A673 (cell line): ENCODE measurements at regions not wholly inside any gene's neighbourhood (a gene's known extent, or its start where the extent isn't known, plus 50 kb on each side); places are given as distances from the start of the nearest gene placed in this dataset.
A peak's percentile ranks its signal among the peaks of the same experiment; 100 is the strongest.

ENCODE experiments used
- BruUV-seq: library from RNA; stranded (reverse); fragments of 400-500 nt; replicated peaks from 2 replicates; lab custom pipeline; 2021; lab: Mats Ljungman, UMichigan
- CTCF ChIA-PET: fragments of 300-600 bp; sonication (Branson Sonifier 250); formaldehyde crosslinking; loops from one replicate; lab custom pipeline; 2022; ENCODE audit warnings: antibody characterized with exemption; lab: Charles Lee
- POLR2A ChIA-PET: fragments of 300-600 bp; sonication (Branson Sonifier 250); formaldehyde crosslinking; loops from one replicate; lab custom pipeline; 2022; ENCODE audit warnings: antibody characterized with exemption; ENCODE audit not compliant: low non-redundant PET; lab: Charles Lee
- DNase-seq: peaks from one replicate; pipeline ENCODE4 v3.0.0-alpha.2; 2015; ENCODE audit warnings: low spot score
- H3K27ac ChIP-seq: fragments of 200-600 bp; sonication (generic); 2 replicates; pipeline ENCODE4 v1.5.1; 2016; ENCODE audit warnings: mixed run types, low read depth, mild to moderate bottlenecking, mixed read lengths, antibody characterized with exemption, low read length; ENCODE audit not compliant: poor library complexity, severe bottlenecking
- H3K27me3 ChIP-seq: fragments of 200-600 bp; sonication (generic); replicated peaks from 2 replicates; pipeline ENCODE4 v1.6.1; 2017; ENCODE audit warnings: mixed run types, low read depth, mild to moderate bottlenecking, mixed read lengths, antibody characterized with exemption, low read length; ENCODE audit not compliant: insufficient read depth, poor library complexity
- H3K36me3 ChIP-seq: fragments of 200-600 bp; sonication (generic); 2 replicates; pipeline ENCODE4 v1.6.1; 2016; ENCODE audit warnings: mixed run types, mild to moderate bottlenecking, mixed read lengths, antibody characterized with exemption, low read length; ENCODE audit not compliant: insufficient read depth, poor library complexity, severe bottlenecking
- H3K4me1 ChIP-seq: fragments of 200-600 bp; sonication (generic); 2 replicates; pipeline ENCODE4 v1.6.1; 2017; ENCODE audit warnings: mixed run types, mild to moderate bottlenecking, mixed read lengths, antibody characterized with exemption, low read length; ENCODE audit not compliant: insufficient read depth, poor library complexity, severe bottlenecking
- H3K4me3 ChIP-seq: fragments of 200-600 bp; sonication (generic); 2 replicates; pipeline ENCODE4 v1.5.1; 2016; ENCODE audit warnings: low read depth, mixed run types, mild to moderate bottlenecking, mixed read lengths, low read length; ENCODE audit not compliant: poor library complexity, severe bottlenecking
- H3K9me3 ChIP-seq: fragments of 200-600 bp; sonication (generic); 2 replicates; pipeline ENCODE4 v1.6.1; 2016; ENCODE audit warnings: mixed run types, low read depth, mild to moderate bottlenecking, mixed read lengths, antibody characterized with exemption, low read length; ENCODE audit not compliant: poor library complexity, severe bottlenecking
- EZH2 ChIP-seq: fragments of 200-600 bp; sonication (generic); IDR thresholded peaks from 2 replicates; pipeline ENCODE4 v1.6.1; 2017; ENCODE audit warnings: borderline replicate concordance, low read depth, mild to moderate bottlenecking, mixed read lengths, antibody characterized with exemption, low read length; ENCODE audit not compliant: poor library complexity, severe bottlenecking
- intact Hi-C: fragments of 100-400 bp; cut with micrococcal nuclease; formaldehyde crosslinking; loops from one replicate; pipeline ENCODE4 v1.10.0; 2022; ENCODE audit not compliant: unreplicated experiment
- TF ChIP-seq, protein P1 (sequence below): fragments of 300-800, 200-600 bp; sonication (generic); conservative IDR thresholded peaks from 2 replicates; pipeline ENCODE4 v1.5.1; 2017; ENCODE audit warnings: low read depth, mild to moderate bottlenecking, antibody characterized with exemption, low read length, moderate library complexity, mixed read lengths

DNA sequence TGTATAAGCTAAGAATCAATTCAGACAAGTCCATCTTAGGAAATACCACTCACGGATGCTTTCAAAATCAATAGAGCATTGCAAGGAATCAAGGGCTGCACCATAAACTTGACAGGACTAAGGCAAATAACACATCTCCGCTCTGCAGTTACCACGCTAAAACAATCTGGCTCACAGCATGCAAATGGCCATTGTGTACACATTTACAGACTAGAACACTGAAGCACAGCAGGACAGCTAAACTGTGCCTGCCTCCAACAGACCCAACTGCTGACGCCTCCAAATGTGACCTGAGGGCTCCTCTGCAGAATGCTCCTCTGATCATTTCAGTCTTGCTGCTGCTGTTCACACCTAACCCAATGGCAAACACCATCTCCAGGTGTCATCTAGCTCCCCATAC, 104.3 kb downstream of the MEX3B start:
- Histone ChIP-seq H3K36me3 (no peaks in the 10 kb centered on the region), H3K9me3 (no peaks in the 10 kb centered on the region), H3K4me3 (no peak overlapping the region), H3K4me1 (no peaks in the 10 kb centered on the region), H3K27me3 (no peaks in the 10 kb centered on the region), H3K27ac (no peak overlapping the region)
- no TSS peak for BruUV-seq
- intact Hi-C loops = no loop called here
- POLR2A ChIA-PET = interaction anchor here (0.6 kb wide), 1 partner anchor 43 kb away, joined by 4 read pairs; no protein-coding TSS in a partner anchor
- CTCF ChIA-PET = no interaction called here
- DNase-seq = no peak
- TF ChIP-seq, protein P1, sequence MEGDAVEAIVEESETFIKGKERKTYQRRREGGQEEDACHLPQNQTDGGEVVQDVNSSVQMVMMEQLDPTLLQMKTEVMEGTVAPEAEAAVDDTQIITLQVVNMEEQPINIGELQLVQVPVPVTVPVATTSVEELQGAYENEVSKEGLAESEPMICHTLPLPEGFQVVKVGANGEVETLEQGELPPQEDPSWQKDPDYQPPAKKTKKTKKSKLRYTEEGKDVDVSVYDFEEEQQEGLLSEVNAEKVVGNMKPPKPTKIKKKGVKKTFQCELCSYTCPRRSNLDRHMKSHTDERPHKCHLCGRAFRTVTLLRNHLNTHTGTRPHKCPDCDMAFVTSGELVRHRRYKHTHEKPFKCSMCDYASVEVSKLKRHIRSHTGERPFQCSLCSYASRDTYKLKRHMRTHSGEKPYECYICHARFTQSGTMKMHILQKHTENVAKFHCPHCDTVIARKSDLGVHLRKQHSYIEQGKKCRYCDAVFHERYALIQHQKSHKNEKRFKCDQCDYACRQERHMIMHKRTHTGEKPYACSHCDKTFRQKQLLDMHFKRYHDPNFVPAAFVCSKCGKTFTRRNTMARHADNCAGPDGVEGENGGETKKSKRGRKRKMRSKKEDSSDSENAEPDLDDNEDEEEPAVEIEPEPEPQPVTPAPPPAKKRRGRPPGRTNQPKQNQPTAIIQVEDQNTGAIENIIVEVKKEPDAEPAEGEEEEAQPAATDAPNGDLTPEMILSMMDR = no peak
- no peak for TF ChIP-seq EZH2

DNA sequence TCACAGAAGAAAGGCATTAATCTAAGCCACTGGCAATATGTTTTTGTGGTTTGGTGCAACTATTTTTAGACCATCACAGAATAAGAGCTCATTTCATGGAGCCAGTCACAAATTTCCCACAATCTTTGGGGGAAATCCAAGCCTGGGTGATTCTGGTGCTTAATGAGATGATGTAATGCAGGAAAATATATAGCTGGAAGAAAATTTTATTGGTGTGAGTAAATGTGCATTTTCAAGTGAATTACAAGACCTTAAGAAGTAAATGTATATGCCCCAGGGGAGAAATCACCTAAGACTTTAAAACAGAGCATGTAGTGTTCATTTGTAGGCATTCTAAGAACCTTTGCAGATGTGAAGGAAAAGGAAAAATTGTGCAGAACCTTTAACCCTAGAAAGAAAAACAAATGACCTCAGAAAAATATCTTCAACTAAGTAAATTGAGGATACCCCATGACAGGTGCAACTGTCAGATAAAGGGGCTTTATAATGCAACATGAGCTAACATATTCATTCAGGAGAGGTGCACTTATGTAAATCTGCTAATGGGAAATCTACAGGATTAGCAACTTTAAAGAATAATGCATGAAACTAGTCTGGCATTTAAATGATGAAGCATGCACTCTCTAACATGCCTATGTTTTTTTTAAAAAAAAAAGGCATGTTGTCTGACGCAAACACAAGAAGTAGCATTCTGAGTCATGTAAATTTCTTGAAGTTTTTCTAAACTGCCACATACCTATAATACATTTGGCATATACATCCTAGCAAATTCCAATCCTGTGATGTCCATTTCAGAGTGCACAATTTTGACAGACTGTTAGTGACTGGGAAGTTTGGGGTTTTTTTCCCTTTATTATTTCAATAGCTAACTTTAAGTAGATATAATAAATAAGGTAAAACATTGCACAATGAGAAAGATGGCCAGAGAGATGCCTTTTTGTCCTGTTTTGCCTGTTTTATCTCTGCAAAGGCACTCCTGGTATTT, 105.1 kb downstream of the MEX3B start:
- Histone ChIP-seq H3K27me3 (no peaks in the 10 kb centered on the region), H3K9me3 (no peaks in the 10 kb centered on the region), H3K36me3 (no peaks in the 10 kb centered on the region), H3K27ac (no peak overlapping the region), H3K4me1 (no peaks in the 10 kb centered on the region), H3K4me3 (no peak overlapping the region)
- TF ChIP-seq EZH2 = no peak
- TF ChIP-seq, protein P1 = no peak
- intact Hi-C loops = no loop called here
- DNase-seq = no peak
- CTCF ChIA-PET = interaction anchor here (0.6 kb wide), 1 partner anchor 1373 kb away, joined by 3 read pairs; no protein-coding TSS in a partner anchor
- no TSS peak for BruUV-seq
- POLR2A ChIA-PET = interaction anchor here (0.6 kb wide), 2 partner anchors 42 to 1750 kb away, joined by 3 to 4 read pairs; no protein-coding TSS in a partner anchor

DNA sequence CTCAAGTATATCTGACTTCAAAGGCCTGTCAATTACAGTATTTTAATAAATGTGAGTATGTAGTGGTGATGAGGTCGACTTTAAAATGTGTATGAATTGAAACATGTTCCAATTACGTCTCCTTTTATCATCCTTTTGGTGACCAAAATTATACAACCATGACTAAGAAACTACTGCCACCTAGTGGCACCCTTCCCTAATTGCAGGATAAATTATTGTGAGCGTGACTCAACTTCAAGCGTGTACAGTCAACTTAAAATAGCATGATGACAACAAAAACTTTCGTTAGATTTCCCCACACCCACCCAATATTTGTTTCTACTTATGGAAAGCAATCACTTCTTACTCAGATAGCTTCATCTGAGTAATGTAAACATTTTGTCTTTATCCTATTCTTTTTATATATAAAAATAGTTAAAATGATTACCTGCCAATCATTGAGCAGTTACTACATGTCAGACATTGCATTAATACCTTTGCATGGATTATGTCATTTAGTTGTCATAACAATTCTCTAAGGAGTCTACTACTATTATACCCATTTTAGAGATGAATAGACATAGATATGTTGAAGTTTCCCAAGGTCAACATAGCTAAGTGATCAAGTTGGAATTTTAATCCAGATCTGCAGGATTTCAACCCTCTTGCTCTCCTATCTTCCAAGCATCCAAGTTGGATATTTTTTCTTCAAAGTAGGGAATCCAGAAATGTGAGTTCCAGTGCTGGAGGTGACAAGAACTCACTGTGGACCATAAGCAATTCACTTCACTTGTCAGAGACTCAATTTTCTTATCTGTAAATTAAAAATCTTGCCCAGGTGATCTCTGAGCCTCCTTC, 106.0 kb downstream of the MEX3B start:
- Histone ChIP-seq H3K36me3 (no peaks in the 10 kb centered on the region), H3K9me3 (no peaks in the 10 kb centered on the region), H3K27ac (no peak overlapping the region), H3K4me1 (no peaks in the 10 kb centered on the region), H3K4me3 (no peak overlapping the region), H3K27me3 (no peaks in the 10 kb centered on the region)
- POLR2A ChIA-PET = no interaction called here
- BruUV-seq = no TSS peak
- DNase-seq = peak; percentile 52
- CTCF ChIA-PET = no interaction called here
- no peak for TF ChIP-seq EZH2
- TF ChIP-seq, protein P1 = peak; percentile 69
- intact Hi-C loops = loop anchor here (10.0 kb wide), 1 partner anchor 455 kb away; no protein-coding TSS in a partner anchor
